ENCODE measurements at regions not wholly inside any gene's neighbourhood (a gene's known extent, or its start where the extent isn't known, plus 50 kb on each side); places are given as distances from the start of the nearest gene placed in this dataset.
"Not testable (repeated sequence)": the region's sequence is repeated elsewhere in the genome, so short reads cannot be mapped to it uniquely, and the experiment has no call there.

DNA sequence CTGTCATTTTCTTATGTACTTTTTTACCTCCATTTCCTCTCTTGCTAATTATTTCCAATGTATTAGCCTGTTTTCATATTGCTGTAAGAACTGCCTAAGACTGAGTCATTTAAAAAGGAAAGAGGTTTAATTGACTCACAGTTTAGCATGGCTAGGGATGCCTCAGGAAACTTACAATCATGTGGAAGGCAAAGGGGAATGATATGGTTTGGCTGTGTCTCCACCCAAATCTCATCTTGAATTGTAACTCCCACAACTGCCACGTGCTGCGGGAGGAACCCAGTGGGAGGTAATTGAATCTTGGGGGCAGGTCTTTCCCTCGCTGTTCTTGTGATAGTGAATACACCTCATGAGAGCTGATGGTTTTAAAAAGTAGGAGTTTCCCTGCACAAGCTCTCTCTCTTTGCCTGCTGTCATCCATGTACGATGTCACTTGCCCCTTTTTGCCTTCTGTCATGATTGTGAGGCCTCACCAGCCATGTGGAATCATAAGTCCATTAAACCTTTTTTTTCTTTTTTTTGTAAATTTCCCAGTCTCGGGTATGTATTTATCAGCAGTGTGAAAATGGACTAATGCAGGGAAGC lies 870.0 kb upstream of the INTU start:
- H3K27me3 ChIP-seq (ENCODE audit: insufficient read depth, poor library complexity, severe bottlenecking): no peaks in the 10 kb centered on the region
- TF ChIP-seq GABPA (IDR thresholded peaks at IDR 0.05; ENCODE audit: low read depth): no peak
- TF ChIP-seq, protein P1, sequence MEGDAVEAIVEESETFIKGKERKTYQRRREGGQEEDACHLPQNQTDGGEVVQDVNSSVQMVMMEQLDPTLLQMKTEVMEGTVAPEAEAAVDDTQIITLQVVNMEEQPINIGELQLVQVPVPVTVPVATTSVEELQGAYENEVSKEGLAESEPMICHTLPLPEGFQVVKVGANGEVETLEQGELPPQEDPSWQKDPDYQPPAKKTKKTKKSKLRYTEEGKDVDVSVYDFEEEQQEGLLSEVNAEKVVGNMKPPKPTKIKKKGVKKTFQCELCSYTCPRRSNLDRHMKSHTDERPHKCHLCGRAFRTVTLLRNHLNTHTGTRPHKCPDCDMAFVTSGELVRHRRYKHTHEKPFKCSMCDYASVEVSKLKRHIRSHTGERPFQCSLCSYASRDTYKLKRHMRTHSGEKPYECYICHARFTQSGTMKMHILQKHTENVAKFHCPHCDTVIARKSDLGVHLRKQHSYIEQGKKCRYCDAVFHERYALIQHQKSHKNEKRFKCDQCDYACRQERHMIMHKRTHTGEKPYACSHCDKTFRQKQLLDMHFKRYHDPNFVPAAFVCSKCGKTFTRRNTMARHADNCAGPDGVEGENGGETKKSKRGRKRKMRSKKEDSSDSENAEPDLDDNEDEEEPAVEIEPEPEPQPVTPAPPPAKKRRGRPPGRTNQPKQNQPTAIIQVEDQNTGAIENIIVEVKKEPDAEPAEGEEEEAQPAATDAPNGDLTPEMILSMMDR (IDR thresholded peaks at IDR 0.05; ENCODE audit: insufficient read depth, low read length): no peak
- no peak for TF ChIP-seq REST (IDR thresholded peaks at IDR 0.05; ENCODE audit: insufficient replicate concordance, low read depth)
- TF ChIP-seq SPI1 (IDR thresholded peaks at IDR 0.05; ENCODE audit: borderline replicate concordance, low read depth): no peak
- TF ChIP-seq POLR2AphosphoS5 (IDR thresholded peaks at IDR 0.05; ENCODE audit: low read depth): no peak
- no peak for DNase-seq (ENCODE audit: low read depth in 1 of 2, low spot score in 1 of 2)
- no peak overlapping the region for H3K27ac ChIP-seq (replicated peaks)
- no peak overlapping the region for H3K4me3 ChIP-seq (replicated peaks; ENCODE audit: insufficient read depth, low read length)

DNA sequence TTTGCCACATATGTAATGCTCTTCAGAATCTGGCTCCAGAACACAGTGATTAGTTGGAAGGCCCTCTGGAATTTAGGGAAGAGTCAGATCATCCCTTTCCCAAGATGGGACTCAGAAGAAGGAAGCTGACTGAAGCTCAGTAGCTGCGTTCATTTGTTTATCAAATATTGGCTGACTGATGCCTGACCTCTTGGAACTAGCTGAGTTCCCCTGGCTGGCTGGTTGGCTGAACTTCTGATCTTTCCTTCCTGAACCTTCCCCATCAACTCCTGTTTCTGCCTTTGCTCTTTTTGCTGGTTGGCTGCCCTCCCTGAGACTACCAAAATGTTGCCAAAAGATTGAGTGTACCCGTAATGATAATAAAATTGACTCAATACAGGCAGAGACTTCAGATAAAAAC lies 866.5 kb upstream of the INTU start:
- Histone ChIP-seq H3K27me3 (ENCODE audit: insufficient read depth, poor library complexity, severe bottlenecking) (no peaks in the 10 kb centered on the region), H3K27ac (replicated peaks) (no peak overlapping the region), H3K4me3 (replicated peaks; ENCODE audit: insufficient read depth, low read length) (no peak overlapping the region)
- no peak for DNase-seq (ENCODE audit: low read depth in 1 of 2, low spot score in 1 of 2)
- TF ChIP-seq, protein P1 (IDR thresholded peaks at IDR 0.05; ENCODE audit: insufficient read depth, low read length): no peak
- TF ChIP-seq GABPA (IDR thresholded peaks at IDR 0.05; ENCODE audit: low read depth) (no peak), SPI1 (IDR thresholded peaks at IDR 0.05; ENCODE audit: borderline replicate concordance, low read depth) (no peak), POLR2AphosphoS5 (IDR thresholded peaks at IDR 0.05; ENCODE audit: low read depth) (no peak), REST (IDR thresholded peaks at IDR 0.05; ENCODE audit: insufficient replicate concordance, low read depth) (no peak)

- H3K27ac ChIP-seq (replicated peaks): no peak overlapping the region
- no peak overlapping the region for H3K4me3 ChIP-seq (replicated peaks; ENCODE audit: insufficient read depth, low read length)
- H3K27me3 ChIP-seq (ENCODE audit: insufficient read depth, poor library complexity, severe bottlenecking): no peaks in the 10 kb centered on the region
- TF ChIP-seq GABPA (IDR thresholded peaks at IDR 0.05; ENCODE audit: low read depth) (no peak), POLR2AphosphoS5 (IDR thresholded peaks at IDR 0.05; ENCODE audit: low read depth) (no peak), REST (IDR thresholded peaks at IDR 0.05; ENCODE audit: insufficient replicate concordance, low read depth) (no peak), SPI1 (IDR thresholded peaks at IDR 0.05; ENCODE audit: borderline replicate concordance, low read depth) (no peak)
- TF ChIP-seq, protein P1 (IDR thresholded peaks at IDR 0.05; ENCODE audit: insufficient read depth, low read length): no peak
- DNase-seq (ENCODE audit: low read depth in 1 of 2, low spot score in 1 of 2): no peak
These were observed 864.4 kb upstream of the INTU start for GRCh38 chr4:126768338-126768737.

DNA sequence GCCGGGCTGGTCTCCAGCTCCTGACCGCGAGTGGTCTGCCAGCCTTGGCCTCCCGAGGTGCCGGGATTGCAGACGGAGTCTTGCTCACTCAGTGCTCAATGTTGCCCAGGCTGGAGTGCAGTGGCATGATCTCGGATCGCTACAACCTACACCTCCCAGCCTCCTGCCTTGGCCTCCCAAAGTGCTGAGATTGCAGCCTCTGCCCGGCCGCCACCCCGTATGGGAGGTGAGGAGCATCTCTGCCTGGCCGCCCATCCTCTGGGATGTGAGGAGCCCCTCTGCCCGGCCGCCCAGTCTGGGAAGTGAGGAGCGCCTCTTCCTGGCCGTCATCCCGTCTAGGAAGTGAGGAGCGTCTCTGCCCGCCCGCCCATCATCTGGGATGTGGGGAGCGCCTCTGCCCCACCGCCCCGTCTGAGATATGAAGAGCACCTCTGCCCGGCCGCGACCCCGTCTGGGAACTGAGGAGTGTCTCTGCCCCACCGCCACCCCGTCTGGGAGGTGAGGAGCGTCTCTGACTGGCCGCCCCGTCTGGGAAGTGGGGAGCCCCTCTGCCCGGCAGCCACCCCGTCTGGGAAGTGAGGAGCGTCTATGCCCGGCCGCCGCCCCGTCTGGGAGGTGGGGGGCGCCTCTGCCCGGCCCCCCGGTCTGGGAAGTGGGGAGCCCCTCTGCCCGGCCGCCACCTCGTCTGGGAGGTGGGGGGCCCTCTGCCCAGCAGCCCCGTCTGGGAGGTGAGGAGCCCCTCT lies 861.8 kb upstream of the INTU start:
- not testable (repeated sequence) for H3K27me3 ChIP-seq (ENCODE audit: insufficient read depth, poor library complexity, severe bottlenecking); H3K4me3 ChIP-seq (replicated peaks; ENCODE audit: insufficient read depth, low read length); DNase-seq (ENCODE audit: low read depth in 1 of 2, low spot score in 1 of 2); H3K27ac ChIP-seq (replicated peaks)

- DNase-seq (ENCODE audit: low read depth in 1 of 2, low spot score in 1 of 2); H3K27ac ChIP-seq (replicated peaks); H3K4me3 ChIP-seq (replicated peaks; ENCODE audit: insufficient read depth, low read length); H3K27me3 ChIP-seq (ENCODE audit: insufficient read depth, poor library complexity, severe bottlenecking): not testable (repeated sequence)
These were observed 861.1 kb upstream of the INTU start for GRCh38 chr4:126771618-126772017.

All from HL-60 (cell line).